Upper lobe of left lung (tissue), 6 donors: ENCODE measurements at regions not wholly inside any gene's neighbourhood (a gene's known extent, or its start where the extent isn't known, plus 50 kb on each side); places are given as distances from the start of the nearest gene placed in this dataset.

Experiments
- ATAC-seq, 2 donors: fragments of 200-7000 bp; cut with Tn5 transposase; one replicate each; pipeline ENCODE4 v1.9.1; 2022; ENCODE audit warnings: mild to moderate bottlenecking in 2 of 2, moderate library complexity in 2 of 2; ENCODE audit not compliant: low FRiP score in 2 of 2
- DNase-seq, 2 donors: peaks; one replicate each; pipeline ENCODE4 v3.0.0-alpha.2; 2019 to 2020
- H3K27ac ChIP-seq, 4 donors: fragments of 200-600 bp; sonication (generic); one replicate each; pipeline ENCODE4 v1.5.1; 2016 to 2019
- H3K27me3 ChIP-seq, 4 donors: fragments of 200-600 bp; sonication (generic); one replicate each; pipeline ENCODE4 v1.5.1; 2017 to 2019
- H3K36me3 ChIP-seq, 4 donors: fragments of 200-600 bp; sonication (generic); one replicate each; pipeline ENCODE4 v1.5.1; 2016 to 2019
- H3K4me1 ChIP-seq, 4 donors: fragments of 200-600 bp; sonication (generic); one replicate each; pipeline ENCODE4 v1.5.1; 2018 to 2019
- H3K4me3 ChIP-seq, 4 donors: fragments of 200-600 bp; sonication (generic); one replicate each; pipeline ENCODE4 v1.5.1; 2017 to 2019; ENCODE audit warnings: mild to moderate bottlenecking in 2 of 4, moderate library complexity in 1 of 4
- H3K9me3 ChIP-seq, 4 donors: fragments of 200-600 bp; sonication (generic); one replicate each; pipeline ENCODE4 v1.5.1; 2018 to 2019
- CTCF ChIP-seq, 6 experiments: fragments of 450-650 bp in 4 of 6; fragments of 200-600 bp in 2 of 6; sonication (generic) in 2 of 6; IDR thresholded peaks; one replicate each; pipeline ENCODE4 v1.5.1; 2016 to 2019; ENCODE audit warnings: antibody characterized with exemption in 6 of 6
- EP300 ChIP-seq, 4 donors: sonication (generic); formaldehyde crosslinking; IDR thresholded peaks; one replicate each; pipeline ENCODE4 v1.5.1; 2017; ENCODE audit warnings: antibody characterized with exemption in 4 of 4, control low read depth in 2 of 4
- POLR2A ChIP-seq, 4 donors: fragments of 450-650 bp; IDR thresholded peaks; one replicate each; pipeline ENCODE4 v1.5.1; 2016 to 2017; ENCODE audit warnings: antibody characterized with exemption in 4 of 4, mild to moderate bottlenecking in 2 of 4
- POLR2AphosphoS5 ChIP-seq, 2 donors: sonication (generic); formaldehyde crosslinking; IDR thresholded peaks; one replicate each; pipeline ENCODE4 v1.5.1; 2017; ENCODE audit warnings: antibody characterized with exemption in 2 of 2
- WGBS, 2 donors: methylation state at CpG; one replicate each; pipeline ENCODE4 v1.1.5; 2017 to 2018; 5-methylcytosine and 5-hydroxymethylcytosine counted together
- donor health status: DM: no; HTN: no; CAD: no; lungs with moderate emphysema.
- donor health status: DM: no; HTN: yes; CAD: no; lungs with severe emphysema.

- 69 to 73% methylated on average over 7 of the region's 7 CpGs for WGBS, 2 donors
- Histone ChIP-seq H3K36me3 (no peaks in the 10 kb centered on the region), H3K9me3 (no peaks in the 10 kb centered on the region), H3K27ac (no peak overlapping the region), H3K4me3 (no peak overlapping the region), H3K4me1 (no peaks in the 10 kb centered on the region), H3K27me3 (no peaks in the 10 kb centered on the region)
- ATAC-seq (no peak), DNase-seq (no peak)
- no peak for TF ChIP-seq EP300 (IDR thresholded peaks at IDR 0.05)
- no peak for TF ChIP-seq POLR2A (IDR thresholded peaks at IDR 0.05)
- no peak for TF ChIP-seq POLR2AphosphoS5 (IDR thresholded peaks at IDR 0.05)
- TF ChIP-seq CTCF (IDR thresholded peaks at IDR 0.05), result no peak
Observed at GRCh38 chr9:84054341-84055010, 73.9 kb downstream of the RMI1 start.

- ATAC-seq (no peak), DNase-seq (no peak)
- no peaks in the 10 kb centered on the region for H3K36me3 ChIP-seq
- H3K4me3 ChIP-seq, result no peak overlapping the region
- no peaks in the 10 kb centered on the region for H3K9me3 ChIP-seq
- WGBS, 2 donors, result 90 to 96% methylated on average over 4 of the region's 4 CpGs
- TF ChIP-seq POLR2AphosphoS5 (IDR thresholded peaks at IDR 0.05) (no peak), EP300 (IDR thresholded peaks at IDR 0.05) (no peak), CTCF (IDR thresholded peaks at IDR 0.05) (no peak), POLR2A (IDR thresholded peaks at IDR 0.05) (no peak)
- no peaks in the 10 kb centered on the region for H3K4me1 ChIP-seq
- H3K27ac ChIP-seq, result no peak overlapping the region
- H3K27me3 ChIP-seq, result no peaks in the 10 kb centered on the region
Observed at GRCh38 chr9:84057662-84058061, 77.1 kb downstream of the RMI1 start.

- 86 to 90% methylated on average over 1 of the region's 1 CpG for WGBS, 2 donors
Observed at GRCh38 chr9:84059936-84060335, 79.3 kb downstream of the RMI1 start.

DNA sequence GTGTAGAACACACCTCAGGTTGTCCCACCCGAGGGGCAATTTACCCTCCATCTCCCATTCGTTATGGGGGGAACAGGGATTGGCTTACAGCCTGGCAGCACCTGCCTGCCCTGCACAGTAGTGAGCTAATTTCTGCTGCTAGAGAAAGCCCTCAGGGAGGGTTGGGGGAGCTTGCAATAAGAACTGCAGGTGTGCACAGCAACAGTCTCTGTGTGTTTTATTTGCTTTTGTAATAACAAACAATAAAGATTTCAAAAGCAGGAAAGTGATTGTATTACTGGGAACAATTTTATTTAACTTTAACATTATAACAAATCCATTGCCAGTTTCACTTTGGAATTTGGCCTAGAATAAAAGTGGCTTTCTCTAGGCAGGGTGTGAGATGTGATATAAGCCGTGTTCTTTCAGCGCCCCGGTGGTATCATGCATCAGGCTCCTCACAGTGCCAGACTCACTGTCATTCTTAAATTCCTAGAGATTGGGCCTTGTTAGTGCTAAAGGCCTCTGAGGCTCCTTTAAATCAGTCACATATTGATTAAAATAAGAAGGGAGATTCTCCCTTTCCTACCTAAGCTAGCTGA, 81.1 kb downstream of the RMI1 start:
- no peak overlapping the region for H3K4me3 ChIP-seq
- H3K27me3 ChIP-seq, result no peaks in the 10 kb centered on the region
- no peaks in the 10 kb centered on the region for H3K36me3 ChIP-seq
- H3K9me3 ChIP-seq, result no peaks in the 10 kb centered on the region
- H3K4me1 ChIP-seq, result no peaks in the 10 kb centered on the region
- whole genome bisulfite sequencing, 2 donors, result 47 to 69% methylated on average over 5 of the region's 5 CpGs
- no peak overlapping the region for H3K27ac ChIP-seq
- DNase-seq (no peak), ATAC-seq (no peak)
- TF ChIP-seq POLR2A (IDR thresholded peaks at IDR 0.05), result no peak
- TF ChIP-seq EP300 (IDR thresholded peaks at IDR 0.05), result no peak
- TF ChIP-seq CTCF (IDR thresholded peaks at IDR 0.05), result no peak
- no peak for TF ChIP-seq POLR2AphosphoS5 (IDR thresholded peaks at IDR 0.05)

More at GRCh38 chr9:84059936-84060335, 79.3 kb downstream of the RMI1 start:
- no peaks in the 10 kb centered on the region for H3K9me3 ChIP-seq
- no peaks in the 10 kb centered on the region for H3K36me3 ChIP-seq
- no peaks in the 10 kb centered on the region for H3K4me1 ChIP-seq
- H3K27ac ChIP-seq, result no peak overlapping the region
- H3K27me3 ChIP-seq, result no peaks in the 10 kb centered on the region
- no peak for DNase-seq
- ATAC-seq, result no peak
- H3K4me3 ChIP-seq, result no peak overlapping the region
- TF ChIP-seq EP300 (IDR thresholded peaks at IDR 0.05) (no peak), POLR2A (IDR thresholded peaks at IDR 0.05) (no peak), CTCF (IDR thresholded peaks at IDR 0.05) (no peak), POLR2AphosphoS5 (IDR thresholded peaks at IDR 0.05) (no peak)

DNA sequence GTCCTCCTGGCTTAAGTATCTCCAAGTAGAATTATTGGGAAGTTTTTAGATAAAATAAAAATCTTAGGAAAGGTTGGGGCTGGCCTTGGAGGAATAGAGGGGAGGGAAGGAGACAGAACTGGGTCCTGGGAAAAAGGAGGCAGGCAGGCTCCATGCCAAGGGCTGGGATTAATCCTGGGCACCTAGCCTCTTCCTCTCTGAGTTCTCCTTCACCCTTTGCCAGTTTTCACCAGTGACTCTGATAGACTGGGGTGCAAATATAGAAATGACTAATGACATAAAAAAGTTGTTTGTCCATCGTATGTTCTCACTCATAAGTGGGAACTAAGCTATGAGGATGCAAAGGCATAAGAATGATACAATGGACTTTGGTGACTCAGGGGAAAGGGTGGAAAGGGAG, 81.9 kb downstream of the RMI1 start:
- WGBS, 2 donors, result 53 to 60% methylated on average over 1 of the region's 1 CpG
- no peak overlapping the region for H3K4me3 ChIP-seq
- no peak for ATAC-seq
- H3K36me3 ChIP-seq, result no peaks in the 10 kb centered on the region
- TF ChIP-seq POLR2AphosphoS5 (IDR thresholded peaks at IDR 0.05) (no peak), POLR2A (IDR thresholded peaks at IDR 0.05) (no peak), CTCF (IDR thresholded peaks at IDR 0.05) (no peak), EP300 (IDR thresholded peaks at IDR 0.05) (no peak)
- DNase-seq, result no peak
- H3K4me1 ChIP-seq, result no peaks in the 10 kb centered on the region
- H3K27me3 ChIP-seq, result no peaks in the 10 kb centered on the region
- H3K9me3 ChIP-seq, result no peaks in the 10 kb centered on the region
- H3K27ac ChIP-seq, result no peak overlapping the region
